Uterus (tissue), 3 donors: ENCODE measurements at regions not wholly inside any gene's neighbourhood (a gene's known extent, or its start where the extent isn't known, plus 50 kb on each side); places are given as distances from the start of the nearest gene placed in this dataset.

Source experiments
- DNase-seq, 2 donors: peaks; one replicate each; pipeline ENCODE4 v3.0.0-alpha.2; 2019 to 2020
- H3K27ac ChIP-seq, 2 donors: fragments of 200-600 bp; sonication (generic); 1 replicate in 1 of 2; 2 replicates in 1 of 2; pipeline ENCODE4 v1.5.1; 2016 to 2018
- H3K27me3 ChIP-seq, 2 donors: fragments of 200-600 bp; sonication (generic); one replicate each; pipeline ENCODE4 v1.5.1; 2018 to 2019; ENCODE audit warnings: control low read depth in 1 of 2
- H3K36me3 ChIP-seq, 2 donors: fragments of 200-600 bp; sonication (generic); one replicate each; pipeline ENCODE4 v1.5.1; 2019; ENCODE audit warnings: control low read depth in 1 of 2
- H3K4me1 ChIP-seq, 2 donors: fragments of 200-600 bp; sonication (generic); one replicate each; pipeline ENCODE4 v1.5.1; 2018 to 2019; ENCODE audit warnings: control low read depth in 1 of 2
- H3K4me3 ChIP-seq, 2 donors: fragments of 200-600 bp; sonication (generic); 1 replicate in 1 of 2; 2 replicates in 1 of 2; pipeline ENCODE4 v1.5.1; 2018 to 2019; ENCODE audit warnings: mild to moderate bottlenecking in 1 of 2
- H3K9me3 ChIP-seq, 2 donors: fragments of 200-600 bp; sonication (generic); one replicate each; pipeline ENCODE4 v1.5.1; 2019; ENCODE audit warnings: control low read depth in 1 of 2
- CTCF ChIP-seq, 4 experiments: fragments of 200-600 bp in 2 of 4; fragments of 450-650 bp in 2 of 4; sonication (generic) in 2 of 4; IDR thresholded peaks; one replicate each; pipeline ENCODE4 v1.5.1; 2016 to 2019; ENCODE audit warnings: antibody characterized with exemption in 4 of 4, mild to moderate bottlenecking in 2 of 4, moderate library complexity in 1 of 4
- POLR2A ChIP-seq, 2 donors: fragments of 450-650 bp; IDR thresholded peaks; one replicate each; pipeline ENCODE4 v1.6.1; 2016; ENCODE audit warnings: antibody characterized with exemption in 2 of 2, mild to moderate bottlenecking in 1 of 2, moderate library complexity in 1 of 2
- intact Hi-C: fragments of 100-400 bp; cut with DNase I; formaldehyde crosslinking; loops from one replicate; pipeline ENCODE4 v1.15.1; 2023; ENCODE audit warnings: low total_unique reads
- donor health status: DM: yes; HTN: yes; CAD: no.

GRCh38 chr12:20126601-20127000, 241.7 kb upstream of the PDE3A start:
- no peak for DNase-seq
- H3K36me3 ChIP-seq: no peaks in the 10 kb centered on the region
- no peak for TF ChIP-seq POLR2A (IDR thresholded peaks at IDR 0.05)
- TF ChIP-seq CTCF (IDR thresholded peaks at IDR 0.05): no peak
- no peak overlapping the region for H3K27ac ChIP-seq
- H3K4me1 ChIP-seq: no peaks in the 10 kb centered on the region
- intact Hi-C loops: no loop called here
- H3K9me3 ChIP-seq: no peaks in the 10 kb centered on the region
- no peak overlapping the region for H3K4me3 ChIP-seq
- H3K27me3 ChIP-seq: no peaks in the 10 kb centered on the region

- TF ChIP-seq POLR2A (IDR thresholded peaks at IDR 0.05): no peak
- no peak for TF ChIP-seq CTCF (IDR thresholded peaks at IDR 0.05)
- H3K27ac ChIP-seq: no peak overlapping the region
- H3K27me3 ChIP-seq: no peaks in the 10 kb centered on the region
- no peaks in the 10 kb centered on the region for H3K4me1 ChIP-seq
- no peak overlapping the region for H3K4me3 ChIP-seq
- no peaks in the 10 kb centered on the region for H3K36me3 ChIP-seq
- intact Hi-C loops: no loop called here
- H3K9me3 ChIP-seq: no peaks in the 10 kb centered on the region
- DNase-seq: no peak
Measured at GRCh38 chr12:20127413-20127812, 240.9 kb upstream of the PDE3A start.

- no peak overlapping the region for H3K27ac ChIP-seq
- H3K9me3 ChIP-seq: no peaks in the 10 kb centered on the region
- TF ChIP-seq POLR2A (IDR thresholded peaks at IDR 0.05) (no peak), CTCF (IDR thresholded peaks at IDR 0.05) (no peak)
- no peaks in the 10 kb centered on the region for H3K4me1 ChIP-seq
- no peak for DNase-seq
- intact Hi-C loops: no loop called here
- H3K4me3 ChIP-seq: no peak overlapping the region
- no peaks in the 10 kb centered on the region for H3K36me3 ChIP-seq
- H3K27me3 ChIP-seq: no peaks in the 10 kb centered on the region
Measured at GRCh38 chr12:20128928-20129327, 239.4 kb upstream of the PDE3A start.

GRCh38 chr12:20132818-20133217, 235.5 kb upstream of the PDE3A start:
- no peaks in the 10 kb centered on the region for H3K9me3 ChIP-seq
- no peaks in the 10 kb centered on the region for H3K36me3 ChIP-seq
- TF ChIP-seq POLR2A (IDR thresholded peaks at IDR 0.05): no peak
- TF ChIP-seq CTCF (IDR thresholded peaks at IDR 0.05): no peak
- H3K4me3 ChIP-seq: no peak overlapping the region
- intact Hi-C loops: no loop called here
- no peaks in the 10 kb centered on the region for H3K27me3 ChIP-seq
- no peak for DNase-seq
- no peak overlapping the region for H3K27ac ChIP-seq
- no peaks in the 10 kb centered on the region for H3K4me1 ChIP-seq

- Histone ChIP-seq H3K4me3 (no peak overlapping the region), H3K4me1 (no peaks in the 10 kb centered on the region), H3K36me3 (no peaks in the 10 kb centered on the region), H3K27ac (no peak overlapping the region), H3K27me3 (no peaks in the 10 kb centered on the region), H3K9me3 (no peaks in the 10 kb centered on the region)
- intact Hi-C loops: no loop called here
- no peak for DNase-seq
- TF ChIP-seq POLR2A (IDR thresholded peaks at IDR 0.05) (no peak), CTCF (IDR thresholded peaks at IDR 0.05) (no peak)
Measured at GRCh38 chr12:20134652-20135051, 233.7 kb upstream of the PDE3A start.
